ENCODE measurements at regions not wholly inside any gene's neighbourhood (a gene's known extent, or its start where the extent isn't known, plus 50 kb on each side); places are given as distances from the start of the nearest gene placed in this dataset.

DNA sequence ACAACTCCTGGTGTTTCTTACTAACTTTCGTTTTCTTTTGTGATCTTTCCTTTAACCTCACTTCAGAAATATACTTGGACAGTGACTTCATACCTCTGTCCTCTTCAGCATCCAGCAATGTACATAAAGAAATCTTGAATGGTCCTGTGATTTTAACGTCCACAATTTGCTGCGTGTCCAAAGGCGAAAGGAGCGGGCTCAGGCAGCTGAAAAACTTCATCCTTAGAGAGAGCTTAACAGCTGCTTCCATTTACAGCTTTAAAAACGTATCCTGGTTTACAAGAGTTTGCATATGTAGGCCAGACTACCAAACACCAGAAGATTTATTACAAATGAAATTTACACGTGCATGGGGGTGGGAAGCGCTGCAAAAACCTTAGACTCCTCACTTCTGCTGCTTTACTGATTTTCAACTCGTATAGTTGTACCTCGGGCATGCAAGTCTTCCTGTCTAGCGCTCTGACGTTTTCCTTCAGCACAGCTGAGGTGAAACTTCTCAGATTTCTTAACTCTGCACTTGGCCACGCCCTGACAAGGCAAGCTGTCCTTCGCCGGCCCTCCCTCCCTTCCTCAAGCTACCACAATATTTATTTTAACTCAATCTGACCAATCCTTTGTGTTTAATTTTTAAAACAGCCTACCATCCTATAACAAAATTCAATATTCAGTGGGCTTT, 406.4 kb downstream of the FAM47A start:
- no peak for DNase-seq

DNA sequence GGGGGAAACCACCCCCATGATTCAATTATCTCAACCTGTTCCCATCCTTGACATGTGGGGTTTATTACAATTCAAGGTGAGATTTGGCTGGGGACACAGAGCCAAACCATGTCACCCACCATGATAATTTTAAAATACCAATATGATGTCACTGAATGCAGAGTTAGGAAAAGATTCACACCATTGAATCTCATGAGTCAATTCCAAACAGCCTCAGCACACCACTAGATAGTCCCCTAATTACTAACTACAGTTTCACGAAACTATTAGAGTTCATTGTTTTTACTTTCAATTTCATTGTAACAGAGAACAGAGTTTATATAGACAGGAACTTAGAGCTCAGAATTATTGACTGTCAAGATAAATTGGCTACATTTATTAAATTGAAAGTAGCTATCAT, 410.2 kb downstream of the FAM47A start:
- DNase-seq, result no peak

DNA sequence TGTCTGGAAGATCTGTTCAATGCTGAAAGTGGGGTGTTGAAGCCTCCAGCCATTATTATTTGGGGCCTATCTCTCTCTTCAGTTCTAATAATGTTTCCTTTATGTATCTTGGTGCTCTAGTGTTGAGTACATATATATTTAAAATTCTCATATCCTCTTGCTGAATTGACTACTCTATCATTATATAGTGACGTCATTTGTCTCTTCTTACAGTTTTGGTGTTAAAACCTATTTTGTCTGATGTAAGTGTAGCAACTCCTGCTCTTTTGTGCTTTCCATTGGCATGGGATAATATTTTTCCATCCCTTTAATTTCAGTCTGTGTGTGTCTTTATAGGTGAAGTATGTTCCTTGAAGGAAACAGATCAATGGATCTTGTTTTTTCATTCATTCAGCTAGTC, 446.0 kb downstream of the FAM47A start:
- DNase-seq, result no peak

Data from NCI-H1436 (cell line).